Type B pancreatic cell (in vitro differentiated cells): ENCODE measurements at regions not wholly inside any gene's neighbourhood (a gene's known extent, or its start where the extent isn't known, plus 50 kb on each side); places are given as distances from the start of the nearest gene placed in this dataset.

ENCODE experiments used
- DNase-seq: peaks from one replicate; pipeline ENCODE4 v3.0.0; 2021; ENCODE audit warnings: mixed read lengths; ENCODE audit not compliant: unreplicated experiment; ENCODE audit errors: extremely low spot score
- H3K27ac Mint-ChIP-seq: 2 replicates; pipeline ENCODE4 v1.8.0; 2021; ENCODE audit warnings: mild to moderate bottlenecking, mixed read lengths
- H3K27me3 Mint-ChIP-seq: 2 replicates; pipeline ENCODE4 v1.8.0; 2021; ENCODE audit warnings: mixed read lengths
- H3K36me3 Mint-ChIP-seq: 2 replicates; pipeline ENCODE4 v1.8.0; 2021; ENCODE audit warnings: mixed read lengths
- H3K4me1 Mint-ChIP-seq: one replicate; pipeline ENCODE4 v1.8.0; 2021; ENCODE audit warnings: mixed read lengths; ENCODE audit not compliant: unreplicated experiment
- H3K4me3 Mint-ChIP-seq: 2 replicates; pipeline ENCODE4 v1.8.0; 2021; ENCODE audit warnings: mild to moderate bottlenecking, mixed read lengths
- H3K9me3 Mint-ChIP-seq: 2 replicates; pipeline ENCODE4 v1.8.0; 2021; ENCODE audit warnings: mixed read lengths
- CTCF ChIP-seq: fragments of 200-600 bp; sonication (generic); conservative IDR thresholded peaks from 2 replicates; pipeline ENCODE4 v1.5.0; 2021; ENCODE audit warnings: antibody characterized with exemption, mild to moderate bottlenecking

GRCh38 chr6:163983679-163984078 lies 569.2 kb downstream of the QKI start:
- Mint-ChIP-seq H3K4me3 (no peak overlapping the region), H3K4me1 (peaks cover 13% of the 10 kb centered on the region), H3K27ac (no peak overlapping the region), H3K9me3 (no peaks in the 10 kb centered on the region), H3K27me3 (no peaks in the 10 kb centered on the region), H3K36me3 (no peaks in the 10 kb centered on the region)
- no peak for TF ChIP-seq CTCF
- DNase-seq: no peak

GRCh38 chr6:163974322-163974721 lies 559.8 kb downstream of the QKI start:
- no peak for TF ChIP-seq CTCF
- Mint-ChIP-seq H3K9me3 (no peaks in the 10 kb centered on the region), H3K27me3 (no peaks in the 10 kb centered on the region), H3K36me3 (no peaks in the 10 kb centered on the region), H3K27ac (no peak overlapping the region), H3K4me3 (no peak overlapping the region), H3K4me1 (no peaks in the 10 kb centered on the region)
- no peak for DNase-seq

GRCh38 chr6:163971841-163972838 lies 557.6 kb downstream of the QKI start:
- Mint-ChIP-seq H3K4me3 (no peak overlapping the region), H3K4me1 (no peaks in the 10 kb centered on the region), H3K27ac (no peak overlapping the region), H3K9me3 (no peaks in the 10 kb centered on the region), H3K27me3 (no peaks in the 10 kb centered on the region), H3K36me3 (no peaks in the 10 kb centered on the region)
- DNase-seq: no peak
- TF ChIP-seq CTCF: no peak

GRCh38 chr6:163970846-163971564 lies 556.5 kb downstream of the QKI start:
- no peaks in the 10 kb centered on the region for H3K27me3 Mint-ChIP-seq
- no peaks in the 10 kb centered on the region for H3K9me3 Mint-ChIP-seq
- H3K4me3 Mint-ChIP-seq: no peak overlapping the region
- peaks cover 10% of the 10 kb centered on the region for H3K4me1 Mint-ChIP-seq
- H3K36me3 Mint-ChIP-seq: no peaks in the 10 kb centered on the region
- no peak for DNase-seq
- no peak overlapping the region for H3K27ac Mint-ChIP-seq
- no peak for TF ChIP-seq CTCF

GRCh38 chr6:163965426-163966348 lies 551.2 kb downstream of the QKI start:
- Mint-ChIP-seq H3K9me3 (no peaks in the 10 kb centered on the region), H3K4me1 (peaks cover 29% of the 10 kb centered on the region), H3K36me3 (no peaks in the 10 kb centered on the region), H3K27me3 (no peaks in the 10 kb centered on the region), H3K4me3 (peak overlapping the region; percentile 26), H3K27ac (no peak overlapping the region)
- TF ChIP-seq CTCF: no peak
- DNase-seq: no peak
